ENCODE measurements at regions not wholly inside any gene's neighbourhood (a gene's known extent, or its start where the extent isn't known, plus 50 kb on each side); places are given as distances from the start of the nearest gene placed in this dataset.

DNA sequence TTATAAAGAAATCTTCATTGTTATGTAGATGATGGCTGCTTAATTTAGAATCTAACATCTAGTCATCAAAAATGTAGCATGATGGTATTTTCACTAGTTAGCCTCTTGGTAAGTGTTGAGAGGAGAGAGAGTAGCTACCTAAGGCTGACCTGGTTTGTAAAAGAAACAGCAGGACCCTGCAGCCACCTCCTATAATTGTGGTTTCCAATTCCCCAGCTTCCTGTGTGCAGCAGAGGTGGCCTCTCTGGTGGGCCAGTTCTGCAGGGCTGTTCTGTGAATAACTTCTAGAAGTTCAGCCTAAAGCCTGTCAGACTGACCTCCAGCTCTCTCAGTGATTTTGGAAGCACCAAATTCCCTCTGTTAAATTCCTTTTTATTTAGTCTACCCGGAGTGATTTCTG, 246.4 kb upstream of the LRRC7 start:
- no peak for DNase-seq (ENCODE audit: low read depth)

GRCh38 chr1:69328186-69328585, 239.5 kb upstream of the LRRC7 start:
- no peak for DNase-seq (ENCODE audit: low read depth)

- DNase-seq (ENCODE audit: low read depth) = no peak
These were observed 204.5 kb upstream of the LRRC7 start for GRCh38 chr1:69363236-69363635.

- DNase-seq (ENCODE audit: low read depth) = no peak
These were observed 194.2 kb upstream of the LRRC7 start for GRCh38 chr1:69373520-69373919.

GRCh38 chr1:69376408-69376807, 191.3 kb upstream of the LRRC7 start:
- no peak for DNase-seq (ENCODE audit: low read depth)

- DNase-seq (ENCODE audit: low read depth) = no peak
These were observed 190.2 kb upstream of the LRRC7 start for GRCh38 chr1:69377507-69377906.

DNA sequence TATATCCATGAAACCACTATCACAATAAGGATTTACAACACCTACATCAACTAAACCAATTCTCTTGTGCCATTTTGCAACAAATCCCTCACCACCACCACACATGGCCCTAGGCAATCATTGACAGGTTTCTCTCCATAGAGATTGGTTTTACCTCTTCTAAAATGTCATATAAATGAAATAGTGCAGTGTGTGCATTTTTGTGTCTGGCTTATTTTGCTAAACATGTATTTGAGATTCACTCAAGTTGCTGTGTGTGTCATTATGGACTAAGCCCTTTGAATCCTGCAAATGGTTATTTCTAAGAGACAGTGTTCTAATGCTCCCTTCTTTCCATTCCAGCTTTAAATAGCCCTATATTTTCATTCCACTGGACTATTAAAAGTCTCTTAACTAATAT, 179.7 kb upstream of the LRRC7 start:
- no peak for DNase-seq (ENCODE audit: low read depth)

DNA sequence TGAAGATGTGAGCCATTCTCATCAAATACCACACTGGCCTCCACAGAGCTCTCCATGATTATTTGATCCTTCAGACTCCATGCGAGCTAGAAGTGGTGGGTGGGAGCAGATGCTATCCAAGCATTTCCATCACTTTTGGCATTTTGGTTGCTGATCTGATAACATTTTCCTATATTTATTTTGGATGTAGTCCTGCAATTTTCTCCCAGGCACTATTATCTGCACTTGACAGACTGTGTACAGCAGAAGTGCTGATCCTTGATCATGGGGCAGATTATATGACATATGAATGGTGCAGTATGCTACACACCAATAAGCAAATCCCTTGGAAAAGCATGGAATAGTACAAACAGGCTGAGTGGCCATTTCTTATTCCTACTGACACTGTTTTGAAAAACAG, 167.6 kb upstream of the LRRC7 start:
- DNase-seq (ENCODE audit: low read depth) = no peak

DNA sequence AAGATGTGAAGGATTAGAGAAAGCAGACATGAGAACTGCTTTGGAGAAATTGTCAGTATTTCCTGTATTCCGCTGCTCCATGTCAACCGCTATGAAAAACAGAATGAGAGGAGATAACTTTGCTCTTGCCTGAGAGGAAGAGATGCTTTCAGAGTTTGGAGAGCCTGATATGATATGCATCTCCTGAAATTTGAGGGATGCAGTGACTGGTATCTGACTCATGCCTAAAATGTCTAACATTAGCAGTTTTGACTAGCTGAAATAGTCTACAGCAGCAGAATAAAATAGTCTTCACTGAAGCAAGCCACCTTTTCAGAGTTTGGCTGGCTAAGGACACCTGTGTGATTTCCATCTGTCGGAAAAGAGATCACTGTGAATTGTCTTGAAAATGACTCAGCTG, 165.8 kb upstream of the LRRC7 start:
- DNase-seq (ENCODE audit: low read depth) = no peak

GRCh38 chr1:69403756-69404320, 163.9 kb upstream of the LRRC7 start:
- DNase-seq (ENCODE audit: low read depth) = no peak

DNA sequence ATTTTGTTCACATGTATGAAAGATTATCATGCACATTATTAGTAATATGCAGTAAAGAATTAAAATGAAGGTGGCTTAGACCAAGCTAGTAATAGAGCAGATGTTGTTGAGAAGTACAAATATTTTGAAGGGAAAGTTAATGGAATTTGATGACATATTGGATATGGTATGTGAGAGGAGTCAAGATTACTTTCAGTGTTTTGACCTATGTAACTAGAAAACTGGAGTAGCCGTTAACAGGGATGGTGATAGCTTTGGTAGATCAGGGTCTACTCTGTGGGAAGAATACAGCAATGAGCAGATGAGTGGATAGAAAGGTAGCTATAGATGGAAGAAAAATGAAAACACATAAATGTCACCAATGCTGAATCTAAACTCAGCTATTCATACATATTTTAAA, 163.2 kb upstream of the LRRC7 start:
- DNase-seq (ENCODE audit: low read depth) = no peak

- DNase-seq (ENCODE audit: low read depth) = no peak
These were observed 161.5 kb upstream of the LRRC7 start for GRCh38 chr1:69406244-69406643.

DNA sequence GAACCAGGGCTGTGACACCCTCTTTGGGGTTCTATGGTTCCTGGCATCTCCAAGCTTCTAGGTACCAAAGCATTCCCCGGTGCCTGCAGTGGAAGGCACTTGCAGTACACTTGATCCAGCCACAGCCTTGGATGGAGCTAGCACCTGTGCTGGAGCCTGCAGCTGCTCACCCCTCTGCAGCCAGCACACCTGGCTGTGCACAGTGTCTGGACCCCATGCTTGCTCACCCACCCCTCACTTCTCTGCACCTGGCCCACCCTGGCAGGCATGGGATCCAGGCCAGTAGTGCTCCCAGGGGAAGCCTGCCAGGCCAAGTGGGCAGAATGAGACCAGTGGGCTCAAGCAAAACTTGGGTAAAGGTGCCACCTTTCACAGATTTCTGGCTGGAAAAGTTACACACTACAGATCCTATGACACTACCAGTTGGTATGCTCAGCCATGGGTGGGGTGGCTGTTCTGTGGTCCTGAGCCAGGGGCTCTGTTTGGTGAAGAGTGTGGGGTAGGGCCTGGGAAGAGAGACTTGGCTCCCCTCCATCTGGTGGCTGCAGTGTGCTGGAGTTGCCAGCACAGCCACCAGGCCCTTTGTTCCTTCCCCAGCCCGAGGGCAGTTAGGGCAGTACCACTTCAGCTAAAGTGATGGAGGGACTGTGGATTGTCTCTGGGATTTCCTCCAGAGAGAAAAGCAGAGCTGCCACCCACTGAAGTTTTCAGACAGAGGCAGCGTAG, 157.8 kb upstream of the LRRC7 start:
- DNase-seq (ENCODE audit: low read depth) = no peak

- DNase-seq (ENCODE audit: low read depth) = no peak
These were observed 157.3 kb upstream of the LRRC7 start for GRCh38 chr1:69410457-69410850.

DNA sequence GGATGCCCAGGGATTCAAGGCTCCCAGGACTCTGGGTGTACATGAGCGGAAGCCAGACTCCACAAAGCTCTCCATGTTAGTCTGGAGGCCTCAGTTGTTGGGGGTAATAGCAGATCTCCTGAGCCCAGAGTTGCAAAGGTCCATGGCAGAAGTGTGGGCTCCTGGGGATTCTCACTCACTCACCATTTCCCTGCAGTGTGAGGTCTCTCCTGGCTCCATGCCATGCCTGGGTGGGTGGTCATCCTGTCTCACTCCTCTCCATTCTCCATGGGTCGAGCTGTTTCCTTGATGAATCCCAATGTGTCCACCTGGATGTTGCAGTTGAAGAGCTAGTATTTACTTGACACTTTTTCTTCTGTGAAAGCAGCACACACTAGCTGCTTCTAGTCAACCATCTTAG, 156.8 kb upstream of the LRRC7 start:
- no peak for DNase-seq (ENCODE audit: low read depth)

GRCh38 chr1:69411617-69412016, 156.1 kb upstream of the LRRC7 start:
- DNase-seq (ENCODE audit: low read depth) = no peak

- no peak for DNase-seq (ENCODE audit: low read depth)
These were observed 154.6 kb upstream of the LRRC7 start for GRCh38 chr1:69413129-69413528.

DNA sequence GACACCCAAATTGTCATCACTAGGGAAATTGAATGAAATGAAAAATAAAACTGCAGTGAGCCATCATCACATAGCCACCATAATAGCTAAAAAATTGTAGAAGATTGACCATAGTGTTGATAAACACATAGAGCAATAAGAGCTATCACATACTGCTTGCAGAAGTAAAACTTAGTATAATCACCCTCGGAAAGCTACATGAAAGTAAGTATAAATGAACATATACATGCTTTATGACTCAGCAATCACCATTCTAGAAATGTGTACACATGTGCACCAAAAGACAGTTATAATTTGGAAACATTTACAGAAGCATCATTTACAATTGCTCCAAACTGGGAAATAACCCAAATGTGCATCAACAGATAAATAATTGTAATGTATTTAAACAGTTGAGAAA, 153.1 kb upstream of the LRRC7 start:
- no peak for DNase-seq (ENCODE audit: low read depth)

DNA sequence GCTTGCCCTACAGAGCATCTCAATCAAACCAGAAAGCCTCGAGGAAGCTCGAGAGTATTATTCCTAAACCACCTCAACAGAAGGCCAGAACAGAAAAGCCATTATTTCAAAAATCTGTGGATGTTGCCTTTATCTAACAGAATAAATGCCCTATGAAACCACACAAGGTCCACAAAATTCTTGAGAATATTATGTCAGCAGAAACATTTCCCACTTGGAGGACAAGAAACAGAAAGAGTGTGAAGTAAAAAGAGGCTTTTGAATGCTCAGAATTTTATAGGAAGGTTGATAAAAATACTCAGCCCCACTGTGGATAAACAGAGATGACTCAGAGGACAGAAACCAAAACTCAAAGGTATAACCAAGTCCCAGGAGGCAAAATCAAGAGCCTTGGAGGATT, 146.4 kb upstream of the LRRC7 start:
- no peak for DNase-seq (ENCODE audit: low read depth)

DNA sequence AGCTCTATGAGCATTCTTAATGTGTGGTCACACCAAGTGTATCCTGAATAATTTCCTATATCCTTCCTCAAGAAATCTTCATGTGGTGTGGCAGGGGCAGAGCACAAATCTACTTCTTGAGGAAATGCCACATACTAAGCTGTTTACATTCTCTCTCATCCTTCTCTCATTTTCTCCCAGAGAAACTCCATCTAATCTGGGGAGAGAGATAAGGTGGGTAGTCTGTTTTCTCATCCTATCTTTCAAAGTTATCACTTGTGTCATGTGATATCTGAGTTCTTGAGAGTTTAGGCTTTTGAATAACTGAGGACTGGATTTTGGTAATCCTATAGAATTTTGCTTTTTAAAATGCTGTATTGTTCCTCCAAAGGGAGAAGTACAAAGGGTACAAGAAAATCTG, 141.9 kb upstream of the LRRC7 start:
- no peak for DNase-seq (ENCODE audit: low read depth)

- no peak for DNase-seq (ENCODE audit: low read depth)
These were observed 141.3 kb upstream of the LRRC7 start for GRCh38 chr1:69426401-69426800.

DNA sequence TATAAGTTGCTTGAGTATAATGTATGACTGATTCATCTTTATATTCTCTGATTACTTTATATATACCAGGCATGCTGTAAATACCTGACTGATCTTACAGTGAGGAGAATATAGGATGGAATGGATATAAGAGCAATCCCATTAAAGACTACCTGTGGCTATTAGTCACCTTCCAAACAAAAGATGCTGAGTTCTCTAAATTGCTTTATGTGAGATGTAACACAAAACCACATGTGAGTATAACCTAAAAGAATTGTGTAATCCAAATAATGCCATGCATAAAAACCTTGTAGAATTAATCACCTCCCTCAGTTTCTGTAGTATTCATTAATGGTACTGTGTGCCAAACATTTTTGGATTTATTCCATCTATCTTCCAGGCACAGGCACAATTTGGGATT, 134.6 kb upstream of the LRRC7 start:
- no peak for DNase-seq (ENCODE audit: low read depth)

DNA sequence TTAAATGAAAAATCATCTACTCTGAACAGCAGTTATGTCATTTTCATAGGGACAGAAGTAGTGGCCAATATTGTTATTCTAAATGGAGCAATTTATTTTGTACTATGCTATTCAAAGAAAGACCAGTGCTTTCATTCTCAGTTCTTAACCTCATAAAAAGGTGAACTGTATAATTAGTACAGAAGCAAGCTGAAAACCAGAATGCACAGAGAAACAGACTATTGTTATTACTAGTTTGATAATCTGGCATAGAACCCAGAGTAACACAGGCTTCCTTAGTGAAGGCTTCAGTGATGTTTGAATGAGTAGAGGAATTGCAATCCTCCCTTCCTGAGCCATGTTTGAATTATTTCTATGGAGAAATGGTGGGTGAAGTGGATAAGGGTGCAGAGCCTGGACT, 131.6 kb upstream of the LRRC7 start:
- no peak for DNase-seq (ENCODE audit: low read depth)

GRCh38 chr1:69438056-69438795, 129.5 kb upstream of the LRRC7 start:
- DNase-seq (ENCODE audit: low read depth) = no peak
